Fibroblast of pulmonary artery (primary cell): ENCODE measurements at regions not wholly inside any gene's neighbourhood (a gene's known extent, or its start where the extent isn't known, plus 50 kb on each side); places are given as distances from the start of the nearest gene placed in this dataset.

Source experiments
- DNase-seq: peaks from one replicate; pipeline ENCODE4 v3.0.0-alpha.2; 2010; ENCODE audit warnings: low read depth
- H3K4me3 ChIP-seq: replicated peaks from 2 replicates; pipeline ENCODE4 v1.5.1; 2011; ENCODE audit warnings: low read depth, mild to moderate bottlenecking, control low read depth, low read length, moderate library complexity
- CTCF ChIP-seq: IDR thresholded peaks from 2 replicates; pipeline ENCODE4 v1.5.1; 2011; ENCODE audit warnings: mild to moderate bottlenecking, control low read depth, low read length, inconsistent platforms; ENCODE audit errors: missing control alignments

- H3K4me3 ChIP-seq: no peak overlapping the region
- DNase-seq: no peak
- no peak for TF ChIP-seq CTCF
These were observed 970.2 kb downstream of the BCL11A start for GRCh38 chr2:59583173-59583765.

- H3K4me3 ChIP-seq: no peak overlapping the region
- no peak for DNase-seq
- no peak for TF ChIP-seq CTCF
These were observed 975.1 kb downstream of the BCL11A start for GRCh38 chr2:59578349-59578748.

GRCh38 chr2:59575191-59575590, 978.3 kb downstream of the BCL11A start:
- no peak for DNase-seq
- no peak overlapping the region for H3K4me3 ChIP-seq
- TF ChIP-seq CTCF: no peak

- H3K4me3 ChIP-seq: no peak overlapping the region
- TF ChIP-seq CTCF: no peak
- DNase-seq: no peak
These were observed 981.2 kb downstream of the BCL11A start for GRCh38 chr2:59572227-59572626.

- TF ChIP-seq CTCF: no peak
- H3K4me3 ChIP-seq: no peak overlapping the region
- DNase-seq: no peak
These were observed 982.6 kb downstream of the BCL11A start for GRCh38 chr2:59570818-59571217.

GRCh38 chr2:59569124-59569523, 984.3 kb downstream of the BCL11A start:
- no peak overlapping the region for H3K4me3 ChIP-seq
- no peak for DNase-seq
- no peak for TF ChIP-seq CTCF

GRCh38 chr2:59568461-59568860, 985.0 kb downstream of the BCL11A start:
- no peak for DNase-seq
- H3K4me3 ChIP-seq: no peak overlapping the region
- TF ChIP-seq CTCF: no peak
